HCT116 (cell line): ENCODE measurements at regions not wholly inside any gene's neighbourhood (a gene's known extent, or its start where the extent isn't known, plus 50 kb on each side); places are given as distances from the start of the nearest gene placed in this dataset.

Experiments
- CTCF ChIP-seq, 3 experiments: fragments of 200-600 bp in 1 of 3; sonication (generic) in 1 of 3; IDR thresholded peaks in 2 of 3; conservative IDR thresholded peaks in 1 of 3; 2 replicates each; pipeline ENCODE4 v1.5.1; 2012 to 2017; ENCODE audit warnings: low read depth in 2 of 3, low read length in 2 of 3, antibody characterized with exemption in 1 of 3, borderline replicate concordance in 1 of 3, control low read depth in 1 of 3, mild to moderate bottlenecking in 1 of 3, mixed read lengths in 1 of 3, mixed run types in 1 of 3, moderate library complexity in 1 of 3; ENCODE audit not compliant: insufficient read depth in 1 of 3
- EZH2 ChIP-seq: fragments of 200-600 bp; sonication (generic); IDR thresholded peaks from 2 replicates; pipeline ENCODE4 v1.6.1; 2017; ENCODE audit warnings: antibody characterized with exemption, mixed run types
- EZH2phosphoT487 ChIP-seq: fragments of 200-600 bp; IDR thresholded peaks from 2 replicates; pipeline ENCODE4 v1.6.1; 2018; ENCODE audit warnings: antibody characterized with exemption, borderline replicate concordance
- POLR2A ChIP-seq: IDR thresholded peaks from 2 replicates; pipeline ENCODE4 v1.7.0; 2011; ENCODE audit warnings: borderline replicate concordance; ENCODE audit not compliant: insufficient read depth, insufficient read length; ENCODE audit errors: extremely low read depth
- RAD21 ChIP-seq: IDR thresholded peaks from 2 replicates; pipeline ENCODE4 v1.6.1; 2012; ENCODE audit warnings: low read depth, mild to moderate bottlenecking
- SIN3A ChIP-seq: IDR thresholded peaks from 2 replicates; pipeline ENCODE4 v1.6.1; 2012; ENCODE audit warnings: low read depth
- TCF7L2 ChIP-seq: IDR thresholded peaks from 2 replicates; pipeline ENCODE4 v1.7.0; 2011; ENCODE audit warnings: borderline replicate concordance, inconsistent platforms; ENCODE audit not compliant: insufficient read depth, insufficient read length; ENCODE audit errors: extremely low read depth
- YY1 ChIP-seq: IDR thresholded peaks from 2 replicates; pipeline ENCODE4 v1.6.1; 2011; ENCODE audit warnings: low read length, low read depth, moderate library complexity, mild to moderate bottlenecking; ENCODE audit not compliant: insufficient replicate concordance; ENCODE audit errors: extremely low read depth

- TF ChIP-seq YY1 (no peak), POLR2A (no peak), CTCF (IDR thresholded peaks at IDR 0.05 in 2 of 3, conservative IDR thresholded peaks at IDR 0.05 in 1 of 3; ENCODE audit: borderline replicate concordance in 1 of 3, insufficient read depth in 1 of 3, low read depth in 2 of 3, low read length in 2 of 3) (no peak), RAD21 (no peak), EZH2 (no peak), EZH2phosphoT487 (no peak), SIN3A (no peak), TCF7L2 (no peak)
Measured at GRCh38 chr17:37796076-37796475, 51.2 kb upstream of the HNF1B start.
